ENCODE measurements at regions not wholly inside any gene's neighbourhood (a gene's known extent, or its start where the extent isn't known, plus 50 kb on each side); places are given as distances from the start of the nearest gene placed in this dataset.

DNA sequence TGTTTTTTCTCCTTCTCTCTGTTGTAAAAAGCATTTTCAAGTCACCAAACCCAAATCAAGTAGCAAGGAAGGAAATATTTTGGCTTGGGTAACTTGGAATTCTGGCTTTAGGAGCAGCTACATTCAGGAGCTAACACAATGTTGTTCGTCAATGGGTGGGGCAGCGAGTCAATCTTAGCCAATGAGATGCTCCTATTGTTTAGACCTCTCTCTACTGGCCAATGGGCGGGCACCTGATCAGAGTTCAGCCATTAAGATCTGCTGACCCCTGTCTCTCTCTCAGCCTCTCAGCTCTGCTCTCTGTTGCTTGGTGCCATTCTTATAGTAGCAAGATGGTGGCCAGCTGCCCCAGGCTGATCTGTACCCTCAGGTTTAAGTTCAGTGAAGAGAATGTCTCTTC lies 83.2 kb downstream of the IRX3 start:
- TF ChIP-seq, protein P1, sequence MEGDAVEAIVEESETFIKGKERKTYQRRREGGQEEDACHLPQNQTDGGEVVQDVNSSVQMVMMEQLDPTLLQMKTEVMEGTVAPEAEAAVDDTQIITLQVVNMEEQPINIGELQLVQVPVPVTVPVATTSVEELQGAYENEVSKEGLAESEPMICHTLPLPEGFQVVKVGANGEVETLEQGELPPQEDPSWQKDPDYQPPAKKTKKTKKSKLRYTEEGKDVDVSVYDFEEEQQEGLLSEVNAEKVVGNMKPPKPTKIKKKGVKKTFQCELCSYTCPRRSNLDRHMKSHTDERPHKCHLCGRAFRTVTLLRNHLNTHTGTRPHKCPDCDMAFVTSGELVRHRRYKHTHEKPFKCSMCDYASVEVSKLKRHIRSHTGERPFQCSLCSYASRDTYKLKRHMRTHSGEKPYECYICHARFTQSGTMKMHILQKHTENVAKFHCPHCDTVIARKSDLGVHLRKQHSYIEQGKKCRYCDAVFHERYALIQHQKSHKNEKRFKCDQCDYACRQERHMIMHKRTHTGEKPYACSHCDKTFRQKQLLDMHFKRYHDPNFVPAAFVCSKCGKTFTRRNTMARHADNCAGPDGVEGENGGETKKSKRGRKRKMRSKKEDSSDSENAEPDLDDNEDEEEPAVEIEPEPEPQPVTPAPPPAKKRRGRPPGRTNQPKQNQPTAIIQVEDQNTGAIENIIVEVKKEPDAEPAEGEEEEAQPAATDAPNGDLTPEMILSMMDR (conservative IDR thresholded peaks at IDR 0.05; ENCODE audit: low read depth in 2 of 2): no peak
- TF ChIP-seq EZH2phosphoT487 (IDR thresholded peaks at IDR 0.05; ENCODE audit: unreplicated experiment) (no peak), POLR2AphosphoS5 (IDR thresholded peaks at IDR 0.05; ENCODE audit: low read depth) (no peak), EZH2 (IDR thresholded peaks at IDR 0.05; ENCODE audit: low read depth, unreplicated experiment) (no peak), CREB1 (CRISPR knock-in tag; IDR thresholded peaks at IDR 0.05; ENCODE audit: low read depth) (no peak)
- TF ChIP-seq, protein P2, sequence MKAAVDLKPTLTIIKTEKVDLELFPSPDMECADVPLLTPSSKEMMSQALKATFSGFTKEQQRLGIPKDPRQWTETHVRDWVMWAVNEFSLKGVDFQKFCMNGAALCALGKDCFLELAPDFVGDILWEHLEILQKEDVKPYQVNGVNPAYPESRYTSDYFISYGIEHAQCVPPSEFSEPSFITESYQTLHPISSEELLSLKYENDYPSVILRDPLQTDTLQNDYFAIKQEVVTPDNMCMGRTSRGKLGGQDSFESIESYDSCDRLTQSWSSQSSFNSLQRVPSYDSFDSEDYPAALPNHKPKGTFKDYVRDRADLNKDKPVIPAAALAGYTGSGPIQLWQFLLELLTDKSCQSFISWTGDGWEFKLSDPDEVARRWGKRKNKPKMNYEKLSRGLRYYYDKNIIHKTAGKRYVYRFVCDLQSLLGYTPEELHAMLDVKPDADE (IDR thresholded peaks at IDR 0.05): no peak
